Nephron (organoid): ENCODE measurements at regions not wholly inside any gene's neighbourhood (a gene's known extent, or its start where the extent isn't known, plus 50 kb on each side); places are given as distances from the start of the nearest gene placed in this dataset.

Experiments used
- H3K27ac Mint-ChIP-seq, 3 experiments: 2 replicates each; pipeline ENCODE4 v1.8.0; 2020; ENCODE audit warnings: mixed read lengths in 3 of 3, mild to moderate bottlenecking in 2 of 3, moderate library complexity in 1 of 3
- H3K27me3 Mint-ChIP-seq: 2 replicates; pipeline ENCODE4 v1.8.0; 2021; ENCODE audit warnings: low read depth, mild to moderate bottlenecking, moderate library complexity, mixed read lengths
- H3K36me3 Mint-ChIP-seq: 2 replicates; pipeline ENCODE4 v1.8.0; 2020; ENCODE audit warnings: low read depth, mixed read lengths
- H3K4me1 Mint-ChIP-seq: 2 replicates; pipeline ENCODE4 v1.8.0; 2020; ENCODE audit warnings: mixed read lengths
- H3K4me3 Mint-ChIP-seq, 3 experiments: 2 replicates each; pipeline ENCODE4 v1.8.0; 2020; ENCODE audit warnings: mild to moderate bottlenecking in 3 of 3, mixed read lengths in 3 of 3, moderate library complexity in 2 of 3
- H3K9me3 Mint-ChIP-seq: 2 replicates; pipeline ENCODE4 v1.8.0; 2020; ENCODE audit warnings: mixed read lengths
- TF ChIP-seq, protein P1 (sequence below), 3 experiments: fragments of 200-600 bp; sonication (generic); IDR thresholded peaks; one replicate each; pipeline ENCODE4 v1.5.0; 2021; ENCODE audit warnings: antibody characterized with exemption in 3 of 3; ENCODE audit not compliant: unreplicated experiment in 3 of 3

GRCh38 chr6:129940454-129941195, 77.8 kb upstream of the L3MBTL3 start:
- TF ChIP-seq, protein P1, sequence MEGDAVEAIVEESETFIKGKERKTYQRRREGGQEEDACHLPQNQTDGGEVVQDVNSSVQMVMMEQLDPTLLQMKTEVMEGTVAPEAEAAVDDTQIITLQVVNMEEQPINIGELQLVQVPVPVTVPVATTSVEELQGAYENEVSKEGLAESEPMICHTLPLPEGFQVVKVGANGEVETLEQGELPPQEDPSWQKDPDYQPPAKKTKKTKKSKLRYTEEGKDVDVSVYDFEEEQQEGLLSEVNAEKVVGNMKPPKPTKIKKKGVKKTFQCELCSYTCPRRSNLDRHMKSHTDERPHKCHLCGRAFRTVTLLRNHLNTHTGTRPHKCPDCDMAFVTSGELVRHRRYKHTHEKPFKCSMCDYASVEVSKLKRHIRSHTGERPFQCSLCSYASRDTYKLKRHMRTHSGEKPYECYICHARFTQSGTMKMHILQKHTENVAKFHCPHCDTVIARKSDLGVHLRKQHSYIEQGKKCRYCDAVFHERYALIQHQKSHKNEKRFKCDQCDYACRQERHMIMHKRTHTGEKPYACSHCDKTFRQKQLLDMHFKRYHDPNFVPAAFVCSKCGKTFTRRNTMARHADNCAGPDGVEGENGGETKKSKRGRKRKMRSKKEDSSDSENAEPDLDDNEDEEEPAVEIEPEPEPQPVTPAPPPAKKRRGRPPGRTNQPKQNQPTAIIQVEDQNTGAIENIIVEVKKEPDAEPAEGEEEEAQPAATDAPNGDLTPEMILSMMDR (IDR thresholded peaks at IDR 0.05; ENCODE audit: unreplicated experiment in 3 of 3) = no peak
- Mint-ChIP-seq H3K27me3 (no peaks in the 10 kb centered on the region), H3K4me3 (no peak overlapping the region), H3K4me1 (no peaks in the 10 kb centered on the region), H3K27ac (no peak overlapping the region), H3K36me3 (no peaks in the 10 kb centered on the region), H3K9me3 (no peaks in the 10 kb centered on the region)

DNA sequence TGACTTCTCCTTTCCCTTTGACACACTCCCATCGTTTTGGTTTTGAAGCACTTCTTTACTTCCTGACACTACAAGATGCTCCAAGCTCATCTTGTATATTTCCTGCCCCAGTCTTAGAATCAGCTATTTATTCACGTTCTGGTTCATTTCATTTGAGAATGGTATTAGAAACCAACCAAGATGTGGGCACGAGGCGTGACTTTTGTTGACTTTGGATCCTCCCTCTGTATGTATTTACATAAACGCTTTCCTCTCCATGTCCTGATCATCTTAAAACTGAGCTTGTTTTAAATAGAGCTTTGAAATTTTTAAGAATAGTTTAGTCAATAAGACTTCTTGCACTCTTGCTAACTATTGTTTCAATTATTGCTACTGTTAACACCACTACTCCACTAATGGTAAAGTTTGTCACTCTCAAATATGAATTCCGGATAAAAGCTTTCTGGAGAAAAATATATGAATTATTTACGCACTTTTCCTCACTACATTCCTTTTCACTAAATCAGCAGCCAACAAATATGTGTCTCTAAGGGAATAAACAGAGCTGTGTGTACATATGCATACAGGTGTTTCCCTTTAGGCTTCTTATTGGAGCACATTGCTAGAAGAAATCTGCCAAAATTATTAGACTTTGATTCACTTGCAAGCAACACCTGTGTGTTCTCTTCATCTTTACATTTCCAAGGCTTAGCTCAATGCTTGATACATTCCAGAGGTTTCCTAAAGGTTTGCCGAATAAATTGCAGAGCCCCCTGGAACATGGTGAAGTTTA, 77.3 kb upstream of the TMEM244 start:
- TF ChIP-seq, protein P1 (IDR thresholded peaks at IDR 0.05; ENCODE audit: unreplicated experiment in 3 of 3) = no peak
- H3K4me1 Mint-ChIP-seq = no peaks in the 10 kb centered on the region
- no peaks in the 10 kb centered on the region for H3K27me3 Mint-ChIP-seq

GRCh38 chr6:129936329-129937165, 75.4 kb upstream of the TMEM244 start:
- Mint-ChIP-seq H3K36me3 (no peaks in the 10 kb centered on the region), H3K27ac (no peak overlapping the region), H3K4me3 (peak overlapping the region in 2 of 3 experiments; percentile 25 to 63), H3K4me1 (no peaks in the 10 kb centered on the region), H3K27me3 (no peaks in the 10 kb centered on the region), H3K9me3 (no peaks in the 10 kb centered on the region)
- TF ChIP-seq, protein P1 (IDR thresholded peaks at IDR 0.05; ENCODE audit: unreplicated experiment in 3 of 3) = peak; percentile 54 to 69 (median 63)

More for the DNA sequence above, 77.3 kb upstream of the TMEM244 start:
- Mint-ChIP-seq H3K27ac (no peak overlapping the region), H3K9me3 (no peaks in the 10 kb centered on the region), H3K4me3 (no peak overlapping the region), H3K36me3 (no peaks in the 10 kb centered on the region)

GRCh38 chr6:129932321-129932720, 71.2 kb upstream of the TMEM244 start:
- Mint-ChIP-seq H3K9me3 (no peaks in the 10 kb centered on the region), H3K4me1 (no peaks in the 10 kb centered on the region), H3K4me3 (no peak overlapping the region), H3K27ac (no peak overlapping the region), H3K27me3 (no peaks in the 10 kb centered on the region), H3K36me3 (no peaks in the 10 kb centered on the region)
- TF ChIP-seq, protein P1 (IDR thresholded peaks at IDR 0.05; ENCODE audit: unreplicated experiment in 3 of 3) = no peak

DNA sequence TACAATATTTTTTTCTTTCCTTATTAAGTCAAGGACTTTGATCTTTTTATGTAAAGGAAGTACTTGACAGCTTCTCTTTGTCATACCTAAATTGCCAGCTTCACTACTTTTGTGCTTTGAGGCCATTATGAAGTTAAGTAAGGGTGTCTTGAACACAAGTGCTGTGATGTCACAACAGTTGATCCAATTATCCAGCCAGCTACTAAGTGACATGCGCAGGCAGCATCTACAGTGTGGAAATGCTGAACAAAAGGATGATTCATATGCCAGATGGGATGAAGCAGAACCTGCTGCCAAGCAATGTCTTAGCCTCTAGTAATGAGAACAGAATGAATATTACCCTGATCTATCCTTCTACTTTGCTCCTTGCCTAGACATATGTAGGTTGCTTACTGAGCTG, 68.3 kb upstream of the TMEM244 start:
- no peaks in the 10 kb centered on the region for H3K9me3 Mint-ChIP-seq
- H3K4me3 Mint-ChIP-seq = no peak overlapping the region
- no peaks in the 10 kb centered on the region for H3K4me1 Mint-ChIP-seq
- no peaks in the 10 kb centered on the region for H3K27me3 Mint-ChIP-seq
- TF ChIP-seq, protein P1 (IDR thresholded peaks at IDR 0.05; ENCODE audit: unreplicated experiment in 3 of 3) = no peak
- no peak overlapping the region for H3K27ac Mint-ChIP-seq
- H3K36me3 Mint-ChIP-seq = no peaks in the 10 kb centered on the region
